ENCODE measurements at regions not wholly inside any gene's neighbourhood (a gene's known extent, or its start where the extent isn't known, plus 50 kb on each side); places are given as distances from the start of the nearest gene placed in this dataset.
"Not testable (repeated sequence)": the region's sequence is repeated elsewhere in the genome, so short reads cannot be mapped to it uniquely, and the experiment has no call there.

GRCh38 chr7:125459038-125459437 lies 529.4 kb upstream of the POT1 start:
- no peak for DNase-seq

GRCh38 chr7:125450749-125451148 lies 521.1 kb upstream of the POT1 start:
- DNase-seq = no peak

- no peak for DNase-seq
These were observed 516.2 kb upstream of the POT1 start for GRCh38 chr7:125445836-125446235.

- no peak for DNase-seq
These were observed 515.2 kb upstream of the POT1 start for GRCh38 chr7:125444864-125445263.

- no peak for DNase-seq
These were observed 506.6 kb upstream of the POT1 start for GRCh38 chr7:125436220-125436619.

- no peak for DNase-seq
These were observed 501.7 kb upstream of the POT1 start for GRCh38 chr7:125431349-125431748.

GRCh38 chr7:125430013-125430412 lies 500.4 kb upstream of the POT1 start:
- no peak for DNase-seq

GRCh38 chr7:125427676-125428075 lies 498.1 kb upstream of the POT1 start:
- no peak for DNase-seq

GRCh38 chr7:125425506-125425905 lies 495.9 kb upstream of the POT1 start:
- no peak for DNase-seq

- no peak for DNase-seq
These were observed 495.1 kb upstream of the POT1 start for GRCh38 chr7:125424721-125425120.

GRCh38 chr7:125423458-125424155 lies 494.0 kb upstream of the POT1 start:
- DNase-seq = no peak

GRCh38 chr7:125421407-125421806 lies 491.8 kb upstream of the POT1 start:
- not testable (repeated sequence) for DNase-seq

- no peak for DNase-seq
These were observed 483.5 kb upstream of the POT1 start for GRCh38 chr7:125412890-125413665.

- DNase-seq = no peak
These were observed 480.3 kb upstream of the POT1 start for GRCh38 chr7:125409921-125410320.

- DNase-seq = no peak
These were observed 476.5 kb upstream of the POT1 start for GRCh38 chr7:125406111-125406510.

GRCh38 chr7:125399408-125399807 lies 469.8 kb upstream of the POT1 start:
- DNase-seq = no peak

GRCh38 chr7:125396466-125397151 lies 467.0 kb upstream of the POT1 start:
- no peak for DNase-seq

GRCh38 chr7:125391921-125392320 lies 462.3 kb upstream of the POT1 start:
- no peak for DNase-seq

- DNase-seq = no peak
These were observed 461.4 kb upstream of the POT1 start for GRCh38 chr7:125390981-125391380.

GRCh38 chr7:125386211-125386610 lies 456.6 kb upstream of the POT1 start:
- no peak for DNase-seq

- DNase-seq = no peak
These were observed 453.7 kb upstream of the POT1 start for GRCh38 chr7:125383324-125383723.

- no peak for DNase-seq
These were observed 452.8 kb upstream of the POT1 start for GRCh38 chr7:125382401-125382800.

GRCh38 chr7:125375942-125376341 lies 446.3 kb upstream of the POT1 start:
- no peak for DNase-seq

- DNase-seq = no peak
These were observed 440.9 kb upstream of the POT1 start for GRCh38 chr7:125370502-125370901.

All from fibroblast of skin of scalp (primary cell).